GM12878 (cell line): ENCODE measurements at regions not wholly inside any gene's neighbourhood (a gene's known extent, or its start where the extent isn't known, plus 50 kb on each side); places are given as distances from the start of the nearest gene placed in this dataset.

ENCODE experiments used
- ATAC-seq: fragments of 200-7000 bp; cut with Tn5 transposase; 3 replicates; pipeline ENCODE4 v1.9.1; 2020; ENCODE audit warnings: mild to moderate bottlenecking, moderate library complexity
- BruUV-seq: library from RNA; stranded (reverse); fragments of 400-500 nt; replicated peaks from 2 replicates; lab custom pipeline; 2021; lab: Mats Ljungman, UMichigan
- CTCF ChIA-PET: fragments of 300-600 bp; sonication (Branson Sonifier 250); formaldehyde crosslinking; extraction: SDS; loops from one replicate; lab custom pipeline; 2021; ENCODE audit warnings: inconsistent platforms; lab: Yijun Ruan, JAX
- POLR2A ChIA-PET: fragments of 350-600 bp; formaldehyde crosslinking; extraction: SDS; loops from one replicate; lab custom pipeline; 2021; ENCODE audit warnings: inconsistent platforms; lab: Charles Lee
- RAD21 ChIA-PET: fragments of 300-600 bp; sonication (Branson Sonifier 250); formaldehyde crosslinking; loops from one replicate; lab custom pipeline; 2023; ENCODE audit warnings: antibody characterized with exemption; ENCODE audit not compliant: unreplicated experiment; lab: Charles Lee
- SMC1A ChIA-PET: fragments of 300-600 bp; sonication (Branson Sonifier 250); formaldehyde crosslinking; loops from one replicate; lab custom pipeline; 2023; ENCODE audit not compliant: unreplicated experiment, uncharacterized antibody; lab: Charles Lee
- DNase-seq: peaks from one replicate; pipeline ENCODE4 v3.0.0-alpha.2; 2011; ENCODE audit warnings: low read depth, low spot score
- FAIRE-seq: peaks from 3 replicates; lab custom pipeline; 2011; peaks lifted over from hg19 to GRCh38; lab: Jason Lieb, UNC
- H2AFZ ChIP-seq: 2 replicates; pipeline ENCODE4 v1.6.0; 2011; ENCODE audit warnings: low read depth, low read length, control low read depth; ENCODE audit not compliant: control insufficient read depth
- H3K27ac ChIP-seq: 2 replicates; pipeline ENCODE4 v1.5.1; 2011; ENCODE audit warnings: control low read depth; ENCODE audit not compliant: control insufficient read depth, insufficient read depth
- H3K27me3 ChIP-seq, 2 experiments: replicated peaks in 1 of 2; 2 replicates each; pipeline versions ENCODE4 v1.6.0 to v1.6.1; 2011; ENCODE audit warnings: low read length in 1 of 2; ENCODE audit not compliant: control insufficient read depth in 2 of 2, insufficient read depth in 2 of 2
- H3K36me3 ChIP-seq, 2 experiments: 2 replicates each; pipeline ENCODE4 v1.5.1; 2011; ENCODE audit warnings: low read length in 1 of 2; ENCODE audit not compliant: control insufficient read depth in 2 of 2, insufficient read depth in 2 of 2
- H3K4me1 ChIP-seq: 2 replicates; pipeline ENCODE4 v1.6.1; 2011; ENCODE audit warnings: mild to moderate bottlenecking, low read length, moderate library complexity, mixed read lengths; ENCODE audit not compliant: control insufficient read depth, insufficient read depth
- H3K4me2 ChIP-seq: 2 replicates; pipeline ENCODE4 v1.6.0; 2011; ENCODE audit warnings: control low read depth; ENCODE audit not compliant: control insufficient read depth, insufficient read depth
- H3K4me3 ChIP-seq: fragments of 200-600 bp; sonication (generic); 2 replicates; pipeline ENCODE4 v1.5.1; 2016
- H3K79me2 ChIP-seq: 2 replicates; pipeline ENCODE4 v1.6.0; 2011; ENCODE audit warnings: low read length; ENCODE audit not compliant: control insufficient read depth, insufficient read depth
- H3K9ac ChIP-seq: 2 replicates; pipeline ENCODE4 v1.8.0; 2011; ENCODE audit warnings: low read length, control low read depth, mixed read lengths; ENCODE audit not compliant: control insufficient read depth, insufficient read depth
- H3K9me3 ChIP-seq: replicated peaks from 3 replicates; pipeline ENCODE4 v1.5.1; 2011; ENCODE audit warnings: mild to moderate bottlenecking, low read length; ENCODE audit not compliant: control insufficient read depth, insufficient read depth
- H4K20me1 ChIP-seq: 2 replicates; pipeline ENCODE4 v1.6.0; 2011; ENCODE audit not compliant: control insufficient read depth, insufficient read depth
- CREM ChIP-seq: IDR thresholded peaks from 2 replicates; pipeline ENCODE4 v1.6.1; 2014; ENCODE audit warnings: antibody characterized with exemption, low read depth
- CUX1 ChIP-seq: IDR thresholded peaks from 2 replicates; pipeline ENCODE4 v1.6.1; 2012; ENCODE audit warnings: improper control_type of control experiment, low read depth, low read length; ENCODE audit not compliant: insufficient replicate concordance
- E2F4 ChIP-seq: IDR thresholded peaks from 2 replicates; pipeline ENCODE4 v1.6.1; 2012; ENCODE audit warnings: low read depth, low read length, improper control_type of control experiment
- EP300 ChIP-seq, 2 experiments: fragments of 150-350 bp in 1 of 2; IDR thresholded peaks; 2 replicates each; pipeline ENCODE4 v1.6.1; 2011 to 2012; ENCODE audit warnings: low read depth in 2 of 2, low read length in 2 of 2, borderline replicate concordance in 1 of 2, improper control_type of control experiment in 1 of 2, inconsistent platforms in 1 of 2; ENCODE audit not compliant: control insufficient read depth in 1 of 2
- ETV6 ChIP-seq, 2 experiments: fragments of 450-650 bp in 1 of 2; IDR thresholded peaks in 1 of 2; conservative IDR thresholded peaks in 1 of 2; 2 replicates each; pipeline ENCODE4 v1.6.1; 2014; ENCODE audit warnings: antibody characterized with exemption in 1 of 2, borderline replicate concordance in 1 of 2, low read depth in 1 of 2, mild to moderate bottlenecking in 1 of 2, moderate library complexity in 1 of 2
- MYC ChIP-seq: IDR thresholded peaks from 2 replicates; pipeline ENCODE4 v1.6.1; 2011; ENCODE audit warnings: mild to moderate bottlenecking, low read length, moderate library complexity, inconsistent platforms; ENCODE audit not compliant: insufficient read depth, insufficient replicate concordance, insufficient read length, severe bottlenecking
- RBBP5 ChIP-seq: fragments of 200-600 bp; sonication (generic); conservative IDR thresholded peaks from 2 replicates; pipeline ENCODE4 v1.6.1; 2016
- SIX5 ChIP-seq: IDR thresholded peaks from 2 replicates; pipeline ENCODE4 v1.6.1; 2011; ENCODE audit warnings: mild to moderate bottlenecking, low read depth, low read length, moderate library complexity; ENCODE audit not compliant: severe bottlenecking
- WGBS: methylation state at CpG from one replicate; pipeline ENCODE4 v1.1.6; 2016; ENCODE audit warnings: low lambda C conversion rate; ENCODE audit not compliant: insufficient replicate concordance, insufficient coverage; ENCODE audit errors: missing lambda C conversion rate; 5-methylcytosine and 5-hydroxymethylcytosine counted together
- in situ Hi-C: fragments of 300-500 bp; cut with MboI; formaldehyde crosslinking; loops from 9 replicates; pipeline ENCODE4 v1.14.3; 2018; ENCODE audit warnings: mixed read lengths
- intact Hi-C: fragments of 100-400 bp; cut with micrococcal nuclease; formaldehyde crosslinking; loops from one replicate; pipeline ENCODE4 v1.14.2; 2022; ENCODE audit not compliant: unreplicated experiment

- no peak overlapping the region for H3K27ac ChIP-seq
- BruUV-seq, result no TSS peak
- H3K9ac ChIP-seq, result no peak overlapping the region
- WGBS, result 10% methylated on average over 1 of the region's 1 CpG
- SMC1A ChIA-PET, result no interaction called here
- H3K4me3 ChIP-seq, result no peak overlapping the region
- in situ Hi-C loops, result no loop called here
- H3K27me3 ChIP-seq, result no peaks in the 10 kb centered on the region
- ATAC-seq (no peak), FAIRE-seq (no peak), DNase-seq (no peak)
- RAD21 ChIA-PET, result no interaction called here
- no peaks in the 10 kb centered on the region for H4K20me1 ChIP-seq
- H3K79me2 ChIP-seq, result no peaks in the 10 kb centered on the region
- H3K36me3 ChIP-seq, result no peaks in the 10 kb centered on the region
- no peak overlapping the region for H3K4me2 ChIP-seq
- intact Hi-C loops, result no loop called here
- H3K4me1 ChIP-seq, result no peaks in the 10 kb centered on the region
- H2AFZ ChIP-seq, result no peak overlapping the region
- POLR2A ChIA-PET, result no interaction called here
- H3K9me3 ChIP-seq, result no peaks in the 10 kb centered on the region
- CTCF ChIA-PET, result no interaction called here
- TF ChIP-seq ETV6 (conservative IDR thresholded peaks at IDR 0.05 in 1 of 2, IDR thresholded peaks at IDR 0.05 in 1 of 2; ENCODE audit: borderline replicate concordance in 1 of 2, low read depth in 1 of 2), result no peak
- TF ChIP-seq MYC, result no peak
Observed at GRCh38 chr21:27021046-27021445, 54.2 kb upstream of the ADAMTS5 start.

- ChIA-PET POLR2A (no interaction called here), SMC1A (no interaction called here), CTCF (no interaction called here), RAD21 (no interaction called here)
- H3K4me3 ChIP-seq, result no peak overlapping the region
- H3K9ac ChIP-seq, result no peak overlapping the region
- no peaks in the 10 kb centered on the region for H3K4me1 ChIP-seq
- H2AFZ ChIP-seq, result no peak overlapping the region
- ATAC-seq (no peak), FAIRE-seq (no peak), DNase-seq (no peak)
- BruUV-seq, result no TSS peak
- no peaks in the 10 kb centered on the region for H3K36me3 ChIP-seq
- intact Hi-C loops, result no loop called here
- in situ Hi-C loops, result no loop called here
- 45% methylated on average over 4 of the region's 4 CpGs for whole genome bisulfite sequencing
- no peak overlapping the region for H3K27ac ChIP-seq
- no peaks in the 10 kb centered on the region for H3K27me3 ChIP-seq
- no peaks in the 10 kb centered on the region for H3K79me2 ChIP-seq
- no peaks in the 10 kb centered on the region for H3K9me3 ChIP-seq
- H3K4me2 ChIP-seq, result no peak overlapping the region
- no peaks in the 10 kb centered on the region for H4K20me1 ChIP-seq
- TF ChIP-seq CREM (no peak), E2F4 (no peak), EP300 (IDR thresholded peaks at IDR 0.05; ENCODE audit: borderline replicate concordance in 1 of 2, control insufficient read depth in 1 of 2, low read depth in 2 of 2, low read length in 2 of 2) (no peak), RBBP5 (no peak), SIX5 (no peak), CUX1 (no peak)
Observed at GRCh38 chr21:27017246-27017645, 50.4 kb upstream of the ADAMTS5 start.
